DND-41 (cell line): ENCODE measurements at regions not wholly inside any gene's neighbourhood (a gene's known extent, or its start where the extent isn't known, plus 50 kb on each side); places are given as distances from the start of the nearest gene placed in this dataset.
A peak's percentile ranks its signal among the peaks of the same experiment; 100 is the strongest.

Source experiments
- ATAC-seq: fragments of 200-7000 bp; cut with Tn5 transposase; 3 replicates; pipeline ENCODE4 v1.9.1; 2021; ENCODE audit warnings: low read depth; ENCODE audit not compliant: insufficient read depth
- DNase-seq: peaks from one replicate; pipeline ENCODE4 v3.0.0-alpha.2; 2020
- H2AFZ ChIP-seq: 2 replicates; pipeline ENCODE4 v1.6.0; 2012; ENCODE audit warnings: low read depth, low read length
- H3K27ac ChIP-seq: 2 replicates; pipeline ENCODE4 v1.5.1; 2012; ENCODE audit warnings: low read length, inconsistent platforms
- H3K27me3 ChIP-seq: fragments of 200-600 bp; sonication (generic); 2 replicates; pipeline ENCODE4 v1.6.0; 2012; ENCODE audit warnings: low read length, mild to moderate bottlenecking, inconsistent platforms; ENCODE audit not compliant: insufficient read depth, poor library complexity
- H3K36me3 ChIP-seq: 2 replicates; pipeline ENCODE4 v1.5.1; 2012; ENCODE audit warnings: low read length, inconsistent platforms; ENCODE audit not compliant: insufficient read depth
- H3K4me1 ChIP-seq: 2 replicates; pipeline ENCODE4 v1.5.1; 2012; ENCODE audit warnings: mild to moderate bottlenecking, low read length; ENCODE audit not compliant: insufficient read depth
- H3K4me2 ChIP-seq: 2 replicates; pipeline ENCODE4 v1.6.0; 2012; ENCODE audit warnings: mild to moderate bottlenecking, moderate library complexity, low read length, inconsistent platforms; ENCODE audit not compliant: insufficient read depth
- H3K4me3 ChIP-seq, 2 experiments: fragments of 200-600 bp in 1 of 2; shearing (Covaris generic) in 1 of 2; 2 replicates each; pipeline ENCODE4 v1.5.1; 2012 to 2016; ENCODE audit warnings: inconsistent platforms in 2 of 2, low read length in 2 of 2, mild to moderate bottlenecking in 2 of 2, low read depth in 1 of 2, moderate library complexity in 1 of 2
- H3K79me2 ChIP-seq: 2 replicates; pipeline ENCODE4 v1.6.0; 2012; ENCODE audit warnings: low read length, inconsistent platforms; ENCODE audit not compliant: insufficient read depth
- H3K9ac ChIP-seq: 2 replicates; pipeline ENCODE4 v1.6.0; 2012; ENCODE audit warnings: low read depth, mild to moderate bottlenecking, inconsistent platforms, low read length, moderate library complexity
- H3K9me3 ChIP-seq: 2 replicates; pipeline ENCODE4 v1.5.1; 2012; ENCODE audit warnings: low read length, moderate library complexity, mild to moderate bottlenecking, inconsistent platforms; ENCODE audit not compliant: insufficient read depth, severe bottlenecking
- H4K20me1 ChIP-seq: 2 replicates; pipeline ENCODE4 v1.6.0; 2012; ENCODE audit warnings: low read length; ENCODE audit not compliant: insufficient read depth
- CTCF ChIP-seq: IDR thresholded peaks from 2 replicates; pipeline ENCODE4 v1.5.1; 2012; ENCODE audit warnings: borderline replicate concordance, low read length, moderate library complexity, mild to moderate bottlenecking; ENCODE audit not compliant: poor library complexity, severe bottlenecking; ENCODE audit errors: extremely low read depth
- EZH2 ChIP-seq: IDR thresholded peaks from 3 replicates; pipeline ENCODE4 v1.6.1; 2012; ENCODE audit warnings: borderline replicate concordance, low read depth, mild to moderate bottlenecking, moderate library complexity, low read length, inconsistent platforms; ENCODE audit not compliant: severe bottlenecking

- no peak for ATAC-seq
- Histone ChIP-seq H3K9me3 (no peaks in the 10 kb centered on the region), H4K20me1 (no peaks in the 10 kb centered on the region), H3K27me3 (no peaks in the 10 kb centered on the region), H3K4me3 (no peak overlapping the region), H3K4me1 (peaks cover 32% of the 10 kb centered on the region), H3K9ac (no peak overlapping the region), H3K4me2 (no peak overlapping the region), H2AFZ (no peak overlapping the region), H3K79me2 (no peaks in the 10 kb centered on the region), H3K36me3 (no peaks in the 10 kb centered on the region), H3K27ac (no peak overlapping the region)
- no peak for DNase-seq
- no peak for TF ChIP-seq CTCF
- TF ChIP-seq EZH2, result no peak
Observed at GRCh38 chr4:37757121-37757520, 69.4 kb upstream of the PGM2 start.

GRCh38 chr4:37754410-37755185, 68.4 kb upstream of the RELL1 start:
- TF ChIP-seq EZH2 (no peak), CTCF (no peak)
- Histone ChIP-seq H3K4me1 (peaks cover 34% of the 10 kb centered on the region), H3K9ac (peak overlapping the region; percentile 17; the same call in 1 of the 2 replicates), H2AFZ (peak overlapping the region; percentile 76), H3K4me2 (peak overlapping the region; percentile 22), H3K36me3 (no peaks in the 10 kb centered on the region), H4K20me1 (no peaks in the 10 kb centered on the region), H3K4me3 (no peak overlapping the region; a peak in 1 of 4 replicates), H3K9me3 (no peaks in the 10 kb centered on the region), H3K27me3 (no peaks in the 10 kb centered on the region), H3K79me2 (no peaks in the 10 kb centered on the region), H3K27ac (peak overlapping the region; percentile 63)
- DNase-seq (peak; percentile 11), ATAC-seq (peak; percentile 74)

GRCh38 chr4:37749398-37749988, 63.3 kb upstream of the RELL1 start:
- no peaks in the 10 kb centered on the region for H3K79me2 ChIP-seq
- H3K9ac ChIP-seq, result peak overlapping the region; percentile 37; the same call in 1 of the 2 replicates
- H4K20me1 ChIP-seq, result no peaks in the 10 kb centered on the region
- H3K9me3 ChIP-seq, result peaks cover 5% of the 10 kb centered on the region
- no peaks in the 10 kb centered on the region for H3K27me3 ChIP-seq
- H3K4me2 ChIP-seq, result no peak overlapping the region
- H3K27ac ChIP-seq, result peak overlapping the region; percentile 90
- TF ChIP-seq EZH2 (no peak), CTCF (no peak)
- H3K4me1 ChIP-seq, result peaks cover 44% of the 10 kb centered on the region
- no peak overlapping the region for H2AFZ ChIP-seq
- DNase-seq (no peak), ATAC-seq (no peak)
- H3K4me3 ChIP-seq, result no peak overlapping the region
- no peaks in the 10 kb centered on the region for H3K36me3 ChIP-seq
